ENCODE measurements at regions not wholly inside any gene's neighbourhood (a gene's known extent, or its start where the extent isn't known, plus 50 kb on each side); places are given as distances from the start of the nearest gene placed in this dataset.

- TF ChIP-seq CHD2 (IDR thresholded peaks at IDR 0.05; ENCODE audit: low read length) (no peak), NRF1 (IDR thresholded peaks at IDR 0.05; ENCODE audit: low read depth, low read length) (no peak), NANOG (IDR thresholded peaks at IDR 0.05; ENCODE audit: insufficient read depth, low read depth, low read length, poor library complexity, severe bottlenecking) (no peak), CTBP2 (IDR thresholded peaks at IDR 0.05; ENCODE audit: borderline replicate concordance, insufficient read depth, insufficient read length, low read length) (no peak)
Observed at GRCh38 chr16:48004141-48004695, 151.6 kb downstream of the ABCC12 start (continued).
